WTC11 (cell line): ENCODE measurements at regions not wholly inside any gene's neighbourhood (a gene's known extent, or its start where the extent isn't known, plus 50 kb on each side); places are given as distances from the start of the nearest gene placed in this dataset.

ENCODE experiments used
- ATF1 ChIP-seq: sonication (generic); formaldehyde crosslinking; IDR thresholded peaks from 2 replicates; pipeline ENCODE4 v1.8.1; 2023; ENCODE audit warnings: mild to moderate bottlenecking, moderate library complexity, missing genetic modification reagents
- ATF3 ChIP-seq: sonication (generic); formaldehyde crosslinking; conservative IDR thresholded peaks from 2 replicates; pipeline ENCODE4 v1.8.1; 2022; ENCODE audit warnings: mild to moderate bottlenecking, missing genetic modification reagents
- CTCF ChIP-seq: fragments of 200-600 bp; IDR thresholded peaks from 2 replicates; pipeline ENCODE4 v1.8.0; 2022; ENCODE audit warnings: antibody characterized with exemption
- E2F4 ChIP-seq: sonication (generic); formaldehyde crosslinking; IDR thresholded peaks from 2 replicates; pipeline ENCODE4 v1.8.1; 2022; ENCODE audit warnings: low read depth, mild to moderate bottlenecking, moderate library complexity, missing genetic modification reagents, borderline replicate concordance
- MXD4 ChIP-seq: fragments of 250-450 bp; sonication (Bioruptor Pico); IDR thresholded peaks from 2 replicates; pipeline ENCODE4 v1.8.0; 2021; ENCODE audit warnings: mild to moderate bottlenecking, moderate library complexity, borderline replicate concordance
- MYBL2 ChIP-seq: sonication (generic); formaldehyde crosslinking; IDR thresholded peaks from 2 replicates; pipeline ENCODE4 v1.8.1; 2023; ENCODE audit warnings: mild to moderate bottlenecking, moderate library complexity, missing genetic modification reagents
- RORB ChIP-seq: fragments of 250-450 bp; sonication (Bioruptor Pico); IDR thresholded peaks from 2 replicates; pipeline ENCODE4 v1.9.0; 2021; ENCODE audit warnings: mild to moderate bottlenecking
- STAT6 ChIP-seq: sonication (generic); formaldehyde crosslinking; conservative IDR thresholded peaks from 2 replicates; pipeline ENCODE4 v1.8.1; 2023; ENCODE audit warnings: mild to moderate bottlenecking, low read depth, missing genetic modification reagents, moderate library complexity
- ZBTB21 ChIP-seq: sonication (generic); formaldehyde crosslinking; IDR thresholded peaks from 2 replicates; pipeline ENCODE4 v1.8.1; 2023; ENCODE audit warnings: mild to moderate bottlenecking, missing genetic modification reagents, borderline replicate concordance
- ZMAT4 ChIP-seq: fragments of 250-450 bp; sonication (Bioruptor Pico); IDR thresholded peaks from 2 replicates; pipeline ENCODE4 v1.9.0; 2021; ENCODE audit warnings: mild to moderate bottlenecking

GRCh38 chr10:100669616-100670015, 75.8 kb upstream of the PAX2 start:
- no peak for TF ChIP-seq ZMAT4 (CRISPR knock-in tag)
- no peak for TF ChIP-seq CTCF
- TF ChIP-seq STAT6 (CRISPR knock-in tag), result no peak
- no peak for TF ChIP-seq RORB (CRISPR knock-in tag)
- no peak for TF ChIP-seq MYBL2
- no peak for TF ChIP-seq E2F4 (CRISPR knock-in tag)
- no peak for TF ChIP-seq ATF3 (CRISPR knock-in tag)
- no peak for TF ChIP-seq ATF1 (CRISPR knock-in tag)
- TF ChIP-seq ZBTB21 (CRISPR knock-in tag), result no peak
- TF ChIP-seq MXD4 (CRISPR knock-in tag), result no peak
